ENCODE measurements at regions not wholly inside any gene's neighbourhood (a gene's known extent, or its start where the extent isn't known, plus 50 kb on each side); places are given as distances from the start of the nearest gene placed in this dataset.

DNA sequence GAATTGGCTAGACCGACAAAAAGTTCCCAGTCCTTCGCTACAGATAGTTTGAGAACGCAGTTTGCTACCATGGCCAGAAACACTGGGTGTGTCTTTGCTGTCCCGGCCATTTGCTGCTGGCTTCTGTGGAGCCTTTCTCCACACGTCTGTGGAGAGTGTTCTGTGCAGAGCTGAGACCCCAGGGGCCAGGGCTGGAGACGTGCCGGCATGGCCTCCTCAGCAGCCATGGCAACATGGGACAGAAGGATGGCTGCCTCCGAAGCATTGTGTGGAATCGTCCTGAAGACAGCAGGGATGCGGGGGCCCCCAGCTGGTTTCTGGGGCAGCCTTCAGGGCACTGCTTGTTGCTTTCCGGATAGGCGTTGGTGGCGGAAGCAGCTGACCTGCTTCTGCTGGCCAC, 142.8 kb downstream of the GADD45G start:
- TF ChIP-seq, protein P1, sequence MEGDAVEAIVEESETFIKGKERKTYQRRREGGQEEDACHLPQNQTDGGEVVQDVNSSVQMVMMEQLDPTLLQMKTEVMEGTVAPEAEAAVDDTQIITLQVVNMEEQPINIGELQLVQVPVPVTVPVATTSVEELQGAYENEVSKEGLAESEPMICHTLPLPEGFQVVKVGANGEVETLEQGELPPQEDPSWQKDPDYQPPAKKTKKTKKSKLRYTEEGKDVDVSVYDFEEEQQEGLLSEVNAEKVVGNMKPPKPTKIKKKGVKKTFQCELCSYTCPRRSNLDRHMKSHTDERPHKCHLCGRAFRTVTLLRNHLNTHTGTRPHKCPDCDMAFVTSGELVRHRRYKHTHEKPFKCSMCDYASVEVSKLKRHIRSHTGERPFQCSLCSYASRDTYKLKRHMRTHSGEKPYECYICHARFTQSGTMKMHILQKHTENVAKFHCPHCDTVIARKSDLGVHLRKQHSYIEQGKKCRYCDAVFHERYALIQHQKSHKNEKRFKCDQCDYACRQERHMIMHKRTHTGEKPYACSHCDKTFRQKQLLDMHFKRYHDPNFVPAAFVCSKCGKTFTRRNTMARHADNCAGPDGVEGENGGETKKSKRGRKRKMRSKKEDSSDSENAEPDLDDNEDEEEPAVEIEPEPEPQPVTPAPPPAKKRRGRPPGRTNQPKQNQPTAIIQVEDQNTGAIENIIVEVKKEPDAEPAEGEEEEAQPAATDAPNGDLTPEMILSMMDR (IDR thresholded peaks at IDR 0.05; ENCODE audit: low read depth, low read length): no peak
- no peak for TF ChIP-seq POLR2A (IDR thresholded peaks at IDR 0.05; ENCODE audit: extremely low read depth, insufficient read length)
